Small intestine (tissue), 7 donors: ENCODE measurements at regions not wholly inside any gene's neighbourhood (a gene's known extent, or its start where the extent isn't known, plus 50 kb on each side); places are given as distances from the start of the nearest gene placed in this dataset.
"Not testable (repeated sequence)": the region's sequence is repeated elsewhere in the genome, so short reads cannot be mapped to it uniquely, and the experiment has no call there.

ENCODE experiments used
- DNase-seq, 2 donors: peaks; one replicate each; pipeline versions ENCODE4 v3.0.0 to v3.0.0-alpha.2; 2013
- FAIRE-seq: peaks from 2 replicates; lab custom pipeline; 2012; peaks lifted over from hg19 to GRCh38; lab: Jason Lieb, UNC
- H3K27ac ChIP-seq, 3 donors: one replicate each; pipeline ENCODE4 v1.5.1; 2013; ENCODE audit warnings: low read length in 2 of 3, mild to moderate bottlenecking in 2 of 3, control low read depth in 1 of 3, inconsistent platforms in 1 of 3, low read depth in 1 of 3, moderate library complexity in 1 of 3
- H3K27me3 ChIP-seq, 3 donors: one replicate each; pipeline ENCODE4 v1.6.1; 2013; ENCODE audit warnings: low read length in 3 of 3, inconsistent platforms in 1 of 3; ENCODE audit not compliant: control insufficient read depth in 3 of 3, insufficient read depth in 3 of 3
- H3K36me3 ChIP-seq, 3 donors: one replicate each; pipeline ENCODE4 v1.6.1; 2013; ENCODE audit warnings: low read length in 3 of 3, inconsistent platforms in 1 of 3, low read depth in 1 of 3, mild to moderate bottlenecking in 1 of 3, moderate library complexity in 1 of 3; ENCODE audit not compliant: control insufficient read depth in 3 of 3, insufficient read depth in 2 of 3
- H3K4me1 ChIP-seq, 3 donors: one replicate each; pipeline ENCODE4 v1.6.1; 2013; ENCODE audit warnings: low read length in 2 of 3, inconsistent platforms in 1 of 3, low read depth in 1 of 3, mild to moderate bottlenecking in 1 of 3, moderate library complexity in 1 of 3; ENCODE audit not compliant: control insufficient read depth in 3 of 3, insufficient read depth in 2 of 3
- H3K4me3 ChIP-seq, 3 donors: one replicate each; pipeline ENCODE4 v1.5.1; 2013; ENCODE audit warnings: low read length in 3 of 3, control low read depth in 1 of 3, inconsistent platforms in 1 of 3, low read depth in 1 of 3, mild to moderate bottlenecking in 1 of 3, moderate library complexity in 1 of 3
- H3K9me3 ChIP-seq, 2 donors: one replicate each; pipeline ENCODE4 v1.6.1; 2013; ENCODE audit warnings: low read depth in 1 of 2, low read length in 1 of 2; ENCODE audit not compliant: control insufficient read depth in 2 of 2, insufficient read depth in 1 of 2
- WGBS, 3 donors: extraction: QIAGEN DNeasy Blood & Tissue Kit; methylation state at CpG; one replicate each; pipeline ENCODE4 v1.1.7; 2013; 5-methylcytosine and 5-hydroxymethylcytosine counted together
- donor health status: healthy with polysubstance abuse.
- donor health status: control.
- donor health status: control.
- donor health status: Bipolar disorder and iron deficiency.
- donor health status: healthy.

DNA sequence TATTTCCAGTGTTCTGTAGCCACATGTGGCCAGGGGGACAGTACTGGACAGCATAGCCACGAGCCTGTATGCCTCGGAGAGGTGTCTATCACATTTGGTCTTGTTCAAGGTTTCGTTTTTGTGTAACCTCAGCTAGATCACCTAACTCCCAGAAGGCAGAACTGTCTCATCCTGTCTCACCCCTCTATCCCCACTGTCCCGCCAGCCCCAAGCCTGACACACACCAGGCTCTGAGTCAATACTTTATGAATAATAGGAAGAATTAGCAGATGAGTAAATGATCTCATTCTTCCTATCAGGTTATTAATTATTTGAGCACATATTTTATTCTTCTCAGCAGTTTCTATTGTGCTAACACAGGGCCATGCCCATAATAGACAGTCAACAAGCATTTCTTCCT is 132.2 kb downstream of the NUFIP1 start:
- Histone ChIP-seq H3K9me3 (no peaks in the 10 kb centered on the region), H3K4me3 (no peak overlapping the region), H3K36me3 (no peaks in the 10 kb centered on the region), H3K27ac (no peak overlapping the region), H3K27me3 (no peaks in the 10 kb centered on the region), H3K4me1 (peaks cover 0 to 17% (median 3%) of the 10 kb centered on the region in 3 donors)
- 81 to 86% (median 85%) methylated on average over 4 of the region's 4 CpGs for WGBS, 3 donors
- no peak for DNase-seq
- FAIRE-seq, result no peak

DNA sequence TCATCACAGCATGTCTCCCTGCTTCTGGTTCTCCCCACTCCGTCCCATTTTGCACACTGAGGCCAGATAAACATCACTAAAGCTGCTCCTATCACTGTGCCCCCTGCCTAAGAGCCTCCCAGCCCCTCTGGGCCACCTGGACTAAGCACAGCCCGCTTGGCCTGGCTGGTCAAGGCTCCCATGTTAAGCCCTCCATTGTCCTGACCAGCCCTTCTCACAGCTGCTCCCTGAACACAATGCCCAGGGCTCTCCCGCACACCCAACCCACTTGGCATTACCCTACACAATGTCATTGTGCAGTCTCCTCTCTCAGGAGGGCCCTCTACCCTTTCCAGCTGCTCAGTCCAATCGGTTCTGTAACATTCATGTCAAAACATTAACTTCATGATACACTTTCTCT is 133.4 kb downstream of the NUFIP1 start:
- Histone ChIP-seq H3K4me3 (no peak overlapping the region), H3K9me3 (no peaks in the 10 kb centered on the region), H3K27me3 (no peaks in the 10 kb centered on the region), H3K27ac (no peak overlapping the region), H3K4me1 (peaks cover 0 to 17% (median 3%) of the 10 kb centered on the region in 3 donors), H3K36me3 (no peaks in the 10 kb centered on the region)
- 63 to 76% (median 73%) methylated on average over 4 of the region's 4 CpGs for WGBS, 3 donors
- FAIRE-seq (no peak), DNase-seq (no peak)

DNA sequence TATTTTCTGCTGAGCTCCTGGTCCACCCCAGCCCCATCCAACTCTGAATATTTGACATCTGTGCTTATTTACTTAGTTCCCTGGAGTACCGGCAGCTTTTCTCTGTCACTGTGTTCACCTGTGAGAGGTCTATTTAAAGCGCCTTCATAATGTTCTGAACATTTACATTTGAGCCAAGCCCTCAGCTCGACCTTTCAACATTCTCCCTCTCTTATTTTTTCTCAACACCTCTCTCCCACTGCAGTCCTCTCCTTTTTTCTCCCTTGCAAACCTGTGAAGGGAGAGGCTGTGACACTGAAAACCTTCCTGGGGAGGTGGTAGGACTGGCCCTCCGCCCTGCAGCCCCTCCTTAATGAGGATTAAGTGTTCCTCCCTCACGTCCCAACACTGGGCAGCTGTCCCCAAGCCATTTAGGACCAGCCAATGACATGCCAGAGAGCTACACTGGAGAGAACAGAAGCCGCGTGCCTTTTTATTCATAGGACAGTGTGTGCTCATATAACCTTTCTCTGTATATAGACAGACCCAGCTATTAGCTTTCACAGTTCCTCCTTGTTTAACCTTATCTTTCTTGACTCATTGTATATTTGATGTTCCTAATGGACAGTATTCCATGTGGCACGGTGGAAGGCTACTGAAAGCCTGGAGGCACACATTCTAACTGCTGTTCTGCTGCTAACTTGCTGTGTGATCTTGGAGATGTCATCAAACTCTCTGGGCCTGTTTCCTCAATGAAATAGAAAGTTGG is 134.8 kb downstream of the NUFIP1 start:
- Histone ChIP-seq H3K27ac (peak overlapping the region; percentile 22 to 86 (median 66)), H3K4me3 (no peak overlapping the region), H3K27me3 (no peaks in the 10 kb centered on the region), H3K4me1 (peaks cover 0 to 17% (median 3%) of the 10 kb centered on the region in 3 donors), H3K9me3 (no peaks in the 10 kb centered on the region), H3K36me3 (no peaks in the 10 kb centered on the region)
- 13 to 45% (median 19%) methylated on average over 8 of the region's 8 CpGs for WGBS, 3 donors
- FAIRE-seq (no peak), DNase-seq (peak; percentile 51 to 85)

DNA sequence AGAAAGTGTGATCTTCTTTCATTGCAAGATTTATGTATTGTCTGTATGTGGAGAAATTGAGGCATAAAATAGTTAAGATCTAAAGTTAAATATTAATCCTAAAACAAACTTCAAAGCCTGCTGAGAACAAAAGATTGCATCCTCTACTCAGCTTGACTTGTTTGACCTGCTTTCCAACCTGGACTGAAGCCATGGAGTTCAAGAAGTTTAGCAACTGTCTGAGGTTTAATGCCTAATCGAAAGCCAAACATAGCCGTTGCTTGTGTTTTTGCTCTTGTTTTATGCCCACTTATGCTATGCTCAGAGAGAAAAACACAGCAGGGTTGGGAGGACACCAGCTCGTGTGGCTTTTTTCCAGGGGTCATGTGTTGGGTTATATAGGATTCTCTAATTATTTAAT is 135.6 kb downstream of the NUFIP1 start:
- DNase-seq (peak; percentile 78 to 86), FAIRE-seq (no peak)
- peak overlapping the region in 2 of 3 donors; percentile 66 to 86 for H3K27ac ChIP-seq
- WGBS, 3 donors, result 13 to 38% (median 27%) methylated on average over 3 of the region's 3 CpGs
- no peak overlapping the region for H3K4me3 ChIP-seq
- no peaks in the 10 kb centered on the region for H3K27me3 ChIP-seq
- H3K36me3 ChIP-seq, result no peaks in the 10 kb centered on the region
- peaks cover 0 to 17% (median 3%) of the 10 kb centered on the region in 3 donors for H3K4me1 ChIP-seq
- H3K9me3 ChIP-seq, result no peaks in the 10 kb centered on the region

DNA sequence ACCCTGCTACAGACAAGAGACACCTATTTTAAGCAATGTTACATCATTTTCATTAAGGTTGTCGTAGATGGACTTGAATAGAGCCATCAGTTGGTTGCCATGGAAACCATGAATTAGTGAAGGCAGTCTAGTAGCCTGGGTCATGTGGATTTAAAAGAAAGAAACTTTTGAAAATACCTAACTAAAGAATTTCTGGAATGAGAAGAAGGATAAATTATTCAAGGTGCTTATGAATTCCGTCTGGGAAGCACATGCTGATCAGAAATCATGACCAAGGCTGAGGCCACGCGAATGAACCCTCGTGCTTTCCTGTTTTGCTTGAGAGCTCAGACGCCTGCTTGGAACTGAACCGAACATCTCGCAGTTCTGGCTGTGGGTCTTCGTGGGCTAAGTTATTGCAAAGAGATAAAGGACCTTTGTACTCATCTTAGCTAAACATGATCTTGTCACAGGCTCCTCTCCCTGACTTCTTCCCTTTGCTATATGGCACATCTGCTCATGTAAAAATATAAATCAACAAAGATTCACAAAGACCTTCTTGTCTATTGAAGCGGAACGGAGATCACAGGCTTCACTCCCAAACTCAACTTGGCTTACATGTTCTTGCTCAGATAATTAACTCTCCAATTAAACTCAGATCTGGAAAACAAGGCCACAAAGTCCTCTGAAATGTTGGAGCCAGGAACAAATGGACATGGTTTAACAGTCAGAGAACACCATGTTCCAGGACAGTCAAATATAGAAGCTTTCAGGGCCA is 140.2 kb downstream of the NUFIP1 start:
- Histone ChIP-seq H3K27ac (no peak overlapping the region), H3K4me1 (peaks cover 0 to 7% (median 0%) of the 10 kb centered on the region in 3 donors), H3K27me3 (no peaks in the 10 kb centered on the region), H3K4me3 (no peak overlapping the region), H3K36me3 (no peaks in the 10 kb centered on the region), H3K9me3 (no peaks in the 10 kb centered on the region)
- 83 to 89% (median 89%) methylated on average over 11 of the region's 11 CpGs for WGBS, 3 donors
- DNase-seq, result no peak
- no peak for FAIRE-seq

DNA sequence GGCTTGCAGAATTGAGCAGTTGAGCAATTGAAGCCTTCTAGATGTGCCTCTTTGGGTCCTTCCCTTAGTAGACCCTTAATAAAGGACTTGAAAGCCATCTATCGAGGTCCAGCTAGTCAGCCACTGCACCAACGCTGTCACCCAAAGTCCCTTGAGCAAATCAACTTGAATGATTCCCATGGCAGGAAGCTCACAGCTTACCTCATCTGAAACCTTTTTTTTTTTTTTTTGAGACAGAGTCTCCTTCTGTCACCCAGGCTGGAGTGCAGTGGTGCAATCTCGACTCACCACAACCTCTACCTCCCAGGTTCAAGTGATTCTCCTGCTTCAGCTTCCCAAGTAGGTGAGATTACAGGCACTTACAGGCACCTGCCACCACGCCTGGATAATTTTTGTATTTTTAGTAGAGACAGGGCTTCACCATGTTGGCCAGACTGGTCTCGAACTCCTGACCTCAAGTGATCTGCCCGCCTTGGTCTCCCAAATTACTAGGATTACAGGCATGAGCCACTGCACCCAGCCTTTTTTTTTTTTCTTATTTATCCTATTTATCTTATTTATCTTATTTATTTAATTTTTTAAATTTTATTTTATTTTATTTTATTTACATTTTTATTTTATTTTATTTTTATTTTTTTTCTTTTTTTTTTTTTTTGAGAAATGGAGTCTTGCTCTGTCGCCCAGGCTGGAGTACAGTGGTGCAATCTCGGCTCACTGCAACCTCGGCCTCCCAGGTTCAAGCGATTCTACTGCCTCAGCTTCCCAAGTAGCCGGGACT is 143.8 kb downstream of the NUFIP1 start:
- not testable (repeated sequence) for H3K27me3 ChIP-seq, DNase-seq, FAIRE-seq, H3K27ac ChIP-seq, H3K9me3 ChIP-seq, H3K4me3 ChIP-seq, H3K36me3 ChIP-seq, H3K4me1 ChIP-seq
- WGBS, 3 donors, result 84 to 94% (median 91%) methylated on average over 10 to 11 of the region's 11 CpGs

DNA sequence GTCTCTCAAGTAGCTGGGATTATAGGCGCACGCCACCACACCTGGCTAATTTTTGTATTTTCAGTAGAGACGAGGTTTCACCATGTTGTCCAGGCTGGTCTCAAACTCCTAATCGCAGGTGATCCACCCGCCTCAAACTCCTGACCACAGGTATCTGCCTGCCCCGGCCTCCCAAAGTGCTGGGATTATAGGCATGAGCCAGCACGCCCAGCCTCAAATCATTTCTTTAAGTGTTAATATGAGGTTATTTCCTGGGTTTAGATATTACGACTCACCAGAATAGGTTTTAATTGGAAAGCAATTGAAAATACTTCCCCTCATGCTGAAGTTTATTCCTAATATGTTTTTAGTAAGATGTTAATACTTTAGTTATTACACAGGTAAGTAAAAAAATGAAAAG is 144.5 kb downstream of the NUFIP1 start:
- 94 to 97% (median 95%) methylated on average over 8 of the region's 8 CpGs for WGBS, 3 donors
- no peak overlapping the region for H3K27ac ChIP-seq
- H3K4me1 ChIP-seq, result no peaks in the 10 kb centered on the region
- no peak for DNase-seq
- no peaks in the 10 kb centered on the region for H3K27me3 ChIP-seq
- H3K36me3 ChIP-seq, result no peaks in the 10 kb centered on the region
- H3K4me3 ChIP-seq, result no peak overlapping the region
- H3K9me3 ChIP-seq, result no peaks in the 10 kb centered on the region
- no peak for FAIRE-seq

DNA sequence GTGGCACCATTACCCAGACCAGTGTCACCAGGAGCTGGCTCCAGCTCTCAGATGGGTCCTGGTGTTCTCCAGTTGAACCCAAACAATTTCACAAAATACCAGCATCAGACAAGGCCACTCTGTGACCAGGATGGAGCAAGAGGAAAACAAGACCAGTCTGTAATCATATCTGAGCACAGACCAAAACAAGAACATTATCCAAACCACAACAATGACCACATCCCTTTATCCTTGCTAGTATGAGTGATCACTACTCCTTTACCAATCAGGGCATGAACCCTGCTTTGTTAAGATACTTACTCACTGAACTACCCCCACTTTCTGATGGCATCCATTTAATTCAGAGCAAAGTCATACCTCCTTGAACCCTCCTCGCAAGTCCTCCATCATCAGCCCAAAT is 145.9 kb downstream of the NUFIP1 start:
- no peak overlapping the region for H3K4me3 ChIP-seq
- DNase-seq (no peak), FAIRE-seq (no peak)
- H3K27ac ChIP-seq, result no peak overlapping the region
- no peaks in the 10 kb centered on the region for H3K36me3 ChIP-seq
- no peaks in the 10 kb centered on the region for H3K27me3 ChIP-seq
- no peaks in the 10 kb centered on the region for H3K4me1 ChIP-seq
- no peaks in the 10 kb centered on the region for H3K9me3 ChIP-seq
- WGBS, 3 donors, result 95 to 100% (median 97%) methylated on average over 1 of the region's 1 CpG
